H9 (cell line): ENCODE measurements at regions not wholly inside any gene's neighbourhood (a gene's known extent, or its start where the extent isn't known, plus 50 kb on each side); places are given as distances from the start of the nearest gene placed in this dataset.

ENCODE experiments used
- DNase-seq: peaks from one replicate; pipeline ENCODE4 v3.0.0-alpha.2; 2017
- H2AFZ ChIP-seq: one replicate; pipeline ENCODE4 v1.6.1; 2013; ENCODE audit warnings: mild to moderate bottlenecking, low read length, control low read depth, moderate library complexity
- H2AK5ac ChIP-seq: 2 replicates; pipeline ENCODE4 v1.6.1; 2013; ENCODE audit warnings: low read length, control low read depth, mixed read lengths; ENCODE audit not compliant: insufficient read length
- H2BK120ac ChIP-seq: one replicate; pipeline ENCODE4 v1.6.1; 2013; ENCODE audit warnings: low read depth, mild to moderate bottlenecking, low read length, control low read depth, inconsistent platforms; ENCODE audit not compliant: poor library complexity, severe bottlenecking
- H2BK12ac ChIP-seq: 2 replicates; pipeline ENCODE4 v1.6.1; 2013; ENCODE audit warnings: low read length, control low read depth, mixed read lengths, low read depth; ENCODE audit not compliant: insufficient read length
- H2BK15ac ChIP-seq: 2 replicates; pipeline ENCODE4 v1.6.1; 2013; ENCODE audit warnings: low read depth, low read length, control low read depth
- H2BK20ac ChIP-seq: one replicate; pipeline ENCODE4 v1.6.1; 2013; ENCODE audit warnings: low read depth, mild to moderate bottlenecking, low read length, control low read depth, inconsistent platforms; ENCODE audit not compliant: poor library complexity, severe bottlenecking
- H2BK5ac ChIP-seq: 2 replicates; pipeline ENCODE4 v1.6.1; 2013; ENCODE audit warnings: low read length, control low read depth, mixed read lengths; ENCODE audit not compliant: insufficient read length
- H3K14ac ChIP-seq: 2 replicates; pipeline ENCODE4 v1.6.1; 2013; ENCODE audit warnings: low read length, control low read depth; ENCODE audit not compliant: insufficient read depth
- H3K18ac ChIP-seq: 2 replicates; pipeline ENCODE4 v1.6.1; 2013; ENCODE audit warnings: low read depth, mild to moderate bottlenecking, mixed read lengths, low read length, control low read depth; ENCODE audit not compliant: insufficient read length
- H3K23ac ChIP-seq: 2 replicates; pipeline ENCODE4 v1.6.1; 2013; ENCODE audit warnings: low read length, control low read depth, mixed read lengths, low read depth; ENCODE audit not compliant: insufficient read length
- H3K23me2 ChIP-seq: 2 replicates; pipeline ENCODE4 v1.6.1; 2013; ENCODE audit warnings: low read depth, mild to moderate bottlenecking, mixed read lengths, low read length, control low read depth; ENCODE audit not compliant: insufficient read length, poor library complexity, severe bottlenecking
- H3K27ac ChIP-seq: 2 replicates; pipeline ENCODE4 v1.5.1; 2013; ENCODE audit warnings: low read length, control low read depth, mixed read lengths, low read depth; ENCODE audit not compliant: insufficient read length
- H3K27me3 ChIP-seq: 2 replicates; pipeline ENCODE4 v1.6.1; 2013; ENCODE audit warnings: low read length, control low read depth, inconsistent platforms; ENCODE audit not compliant: insufficient read depth
- H3K4ac ChIP-seq: 2 replicates; pipeline ENCODE4 v1.6.1; 2013; ENCODE audit warnings: low read depth, mild to moderate bottlenecking, control low read depth, inconsistent platforms, low read length, moderate library complexity
- H3K4me1 ChIP-seq: 2 replicates; pipeline ENCODE4 v1.6.1; 2013; ENCODE audit warnings: low read length, control low read depth, inconsistent platforms; ENCODE audit not compliant: insufficient read depth
- H3K4me2 ChIP-seq: 2 replicates; pipeline ENCODE4 v1.6.1; 2013; ENCODE audit warnings: low read length, control low read depth, mixed read lengths; ENCODE audit not compliant: insufficient read length, insufficient read depth
- H3K56ac ChIP-seq: 2 replicates; pipeline ENCODE4 v1.6.1; 2013; ENCODE audit warnings: low read depth, mild to moderate bottlenecking, mixed read lengths, low read length, control low read depth; ENCODE audit not compliant: insufficient read length
- H3K79me1 ChIP-seq: 2 replicates; pipeline ENCODE4 v1.6.1; 2013; ENCODE audit warnings: low read depth, mild to moderate bottlenecking, moderate library complexity, low read length, control low read depth, inconsistent platforms; ENCODE audit not compliant: insufficient read depth, poor library complexity, severe bottlenecking
- H3K79me2 ChIP-seq: 2 replicates; pipeline ENCODE4 v1.6.1; 2013; ENCODE audit warnings: low read length, control low read depth, inconsistent platforms; ENCODE audit not compliant: insufficient read depth
- H3K9ac ChIP-seq: 2 replicates; pipeline ENCODE4 v1.6.1; 2013; ENCODE audit warnings: low read length, control low read depth, mixed read lengths; ENCODE audit not compliant: insufficient read length; ENCODE audit errors: extremely low read depth
- H3K9me3 ChIP-seq: one replicate; pipeline ENCODE4 v1.6.1; 2013; ENCODE audit warnings: low read depth, low read length, inconsistent platforms; ENCODE audit not compliant: control insufficient read depth
- H3T11ph ChIP-seq: one replicate; pipeline ENCODE4 v1.6.1; 2013; ENCODE audit warnings: mild to moderate bottlenecking, low read length, control low read depth, inconsistent platforms
- H4K20me1 ChIP-seq: one replicate; pipeline ENCODE4 v1.6.1; 2013; ENCODE audit not compliant: control insufficient read depth, insufficient read length, insufficient read depth
- H4K5ac ChIP-seq: 2 replicates; pipeline ENCODE4 v1.6.1; 2013; ENCODE audit warnings: low read depth, mild to moderate bottlenecking, mixed read lengths, low read length, control low read depth; ENCODE audit not compliant: insufficient read length
- H4K8ac ChIP-seq: replicated peaks from 2 replicates; pipeline ENCODE4 v1.6.1; 2013; ENCODE audit warnings: low read length, control low read depth, mixed read lengths, low read depth; ENCODE audit not compliant: insufficient read length
- H4K91ac ChIP-seq: 2 replicates; pipeline ENCODE4 v1.6.1; 2013; ENCODE audit warnings: low read depth, mild to moderate bottlenecking, moderate library complexity, mixed read lengths, low read length, control low read depth; ENCODE audit not compliant: insufficient read length
- H3K27ac Mint-ChIP-seq, 3 experiments: 2 replicates in 2 of 3; 3 replicates in 1 of 3; pipeline ENCODE4 v1.8.0; 2020 to 2021; ENCODE audit warnings: mixed read lengths in 3 of 3, mild to moderate bottlenecking in 1 of 3, moderate library complexity in 1 of 3
- H3K27me3 Mint-ChIP-seq: 2 replicates; pipeline ENCODE4 v1.8.0; 2021; ENCODE audit warnings: low read depth, mild to moderate bottlenecking, moderate library complexity, mixed read lengths
- H3K36me3 Mint-ChIP-seq, 3 experiments: 2 replicates in 2 of 3; 3 replicates in 1 of 3; pipeline ENCODE4 v1.8.0; 2020 to 2021; ENCODE audit warnings: low read depth in 3 of 3, mixed read lengths in 3 of 3; ENCODE audit not compliant: insufficient read depth in 1 of 3
- H3K4me1 Mint-ChIP-seq, 2 experiments: 2 replicates each; pipeline ENCODE4 v1.8.0; 2020; ENCODE audit warnings: mixed read lengths in 2 of 2
- H3K4me3 Mint-ChIP-seq, 2 experiments: 2 replicates in 1 of 2; 3 replicates in 1 of 2; pipeline ENCODE4 v1.8.0; 2020 to 2021; ENCODE audit warnings: mild to moderate bottlenecking in 2 of 2, mixed read lengths in 2 of 2, moderate library complexity in 1 of 2
- H3K9me3 Mint-ChIP-seq, 2 experiments: 2 replicates in 1 of 2; 3 replicates in 1 of 2; pipeline ENCODE4 v1.8.0; 2020; ENCODE audit warnings: mild to moderate bottlenecking in 2 of 2, mixed read lengths in 2 of 2, moderate library complexity in 1 of 2
- CTCF ChIP-seq: fragments of 200-600 bp; sonication (generic); conservative IDR thresholded peaks from 3 replicates; pipeline ENCODE4 v1.8.0; 2021; ENCODE audit warnings: antibody characterized with exemption, mild to moderate bottlenecking
- WGBS: extraction: QIAGEN DNeasy Blood & Tissue Kit; methylation state at CpG from one replicate; pipeline ENCODE4 v1.1.7; 2013; ENCODE audit warnings: missing lambda C conversion rate, low lambda C conversion rate, mixed read lengths; ENCODE audit not compliant: insufficient read length; ENCODE audit errors: extremely low coverage; 5-methylcytosine and 5-hydroxymethylcytosine counted together

- Histone ChIP-seq H3K79me2 (no peaks in the 10 kb centered on the region), H4K91ac (no peak overlapping the region), H2BK120ac (no peak overlapping the region), H3K27me3 (no peaks in the 10 kb centered on the region), H2BK5ac (no peak overlapping the region), H2BK20ac (no peak overlapping the region), H2AFZ (no peak overlapping the region), H2BK12ac (no peak overlapping the region), H3K14ac (no peak overlapping the region), H3K27ac (no peak overlapping the region), H3K4ac (no peak overlapping the region), H2AK5ac (no peak overlapping the region), H3K9me3 (no peaks in the 10 kb centered on the region), H3K4me1 (no peaks in the 10 kb centered on the region), H3K9ac (no peak overlapping the region), H3T11ph (no peak overlapping the region), H3K79me1 (no peaks in the 10 kb centered on the region), H3K18ac (no peak overlapping the region), H3K23ac (no peak overlapping the region), H3K23me2 (no peaks in the 10 kb centered on the region), H3K4me2 (no peak overlapping the region), H4K5ac (no peak overlapping the region), H2BK15ac (no peak overlapping the region), H3K56ac (no peak overlapping the region), H4K8ac (no peak overlapping the region), H4K20me1 (no peaks in the 10 kb centered on the region)
- DNase-seq = no peak
- H3K27me3 Mint-ChIP-seq = no peaks in the 10 kb centered on the region
- no peak overlapping the region for H3K27ac Mint-ChIP-seq
- WGBS = no CpG with 5 or more reads among the region's 1 CpG
- no peak overlapping the region for H3K4me3 Mint-ChIP-seq
- TF ChIP-seq CTCF = no peak
- H3K36me3 Mint-ChIP-seq = peaks cover 5 to 21% (median 10%) of the 10 kb centered on the region in 3 experiments; a peak in 5 of 7 replicates
- peaks cover under 1% of the 10 kb centered on the region in 2 experiments; a peak in 1 of 4 replicates for H3K4me1 Mint-ChIP-seq
- H3K9me3 Mint-ChIP-seq = peaks cover 16 to 18% of the 10 kb centered on the region in 2 experiments; a peak in 4 of 5 replicates
Observed at GRCh38 chr4:123904882-123905281, 508.3 kb downstream of the SPRY1 start.
